ENCODE measurements at regions not wholly inside any gene's neighbourhood (a gene's known extent, or its start where the extent isn't known, plus 50 kb on each side); places are given as distances from the start of the nearest gene placed in this dataset.

DNA sequence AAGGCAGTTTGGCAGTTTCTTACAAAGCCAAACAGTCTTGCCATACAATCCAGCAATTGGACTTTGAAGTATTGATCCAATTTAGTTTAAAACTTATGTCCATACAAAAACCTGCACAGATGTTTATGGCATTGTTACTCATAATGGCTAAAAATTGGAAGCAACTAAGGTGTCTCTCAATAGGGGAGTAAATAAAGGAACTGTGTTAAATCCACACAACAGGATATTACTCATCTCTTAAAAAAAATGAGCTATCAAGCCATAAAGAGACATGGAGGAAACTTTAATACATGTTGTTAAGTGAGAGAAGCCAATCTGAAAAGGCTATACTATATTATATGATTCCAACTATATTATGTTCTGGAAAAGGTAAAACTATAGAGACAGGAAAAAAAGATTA lies 313.6 kb upstream of the CD180 start:
- TF ChIP-seq CTCF (IDR thresholded peaks at IDR 0.05; ENCODE audit: insufficient read depth, low read length, poor library complexity, severe bottlenecking) (no peak), EZH2phosphoT487 (conservative IDR thresholded peaks at IDR 0.05; ENCODE audit: low read length) (no peak)
